ENCODE measurements at regions not wholly inside any gene's neighbourhood (a gene's known extent, or its start where the extent isn't known, plus 50 kb on each side); places are given as distances from the start of the nearest gene placed in this dataset.

GRCh38 chr11:123260511-123261211, 65.6 kb upstream of the CLMP start:
- H3K9me3 ChIP-seq (ENCODE audit: insufficient read depth, low read depth, low read length), result peaks cover 3% of the 10 kb centered on the region
- peaks cover 3% of the 10 kb centered on the region for H3K9me3 Mint-ChIP-seq (ENCODE audit: unreplicated experiment)
- H3K4me3 ChIP-seq (ENCODE audit: insufficient read depth, low read depth, low read length), result no peak overlapping the region
- H3K27me3 ChIP-seq (ENCODE audit: insufficient read depth, low read length), result peaks cover 5% of the 10 kb centered on the region
- H3K36me3 Mint-ChIP-seq (ENCODE audit: low read depth, unreplicated experiment), result peaks cover 2% of the 10 kb centered on the region
- FAIRE-seq, result no peak
- H3K27me3 Mint-ChIP-seq (ENCODE audit: low read depth, unreplicated experiment), result peaks cover 19% of the 10 kb centered on the region
- no peaks in the 10 kb centered on the region for H3K79me2 ChIP-seq (ENCODE audit: insufficient read depth, low read length)
- no peaks in the 10 kb centered on the region for H3K36me3 ChIP-seq (ENCODE audit: insufficient read depth, low read length)
- H3K27ac Mint-ChIP-seq (ENCODE audit: unreplicated experiment), result no peak overlapping the region
- no peak for DNase-seq (ENCODE audit: low read depth)
- no peak overlapping the region for H3K4me3 Mint-ChIP-seq (ENCODE audit: unreplicated experiment)
- H3K4me1 ChIP-seq (ENCODE audit: insufficient read depth, low read length), result peaks cover 8% of the 10 kb centered on the region
- H3K4me1 Mint-ChIP-seq (ENCODE audit: low read depth, unreplicated experiment), result peaks cover 11% of the 10 kb centered on the region
- H3K9ac ChIP-seq (ENCODE audit: low read length), result no peak overlapping the region
- H2AFZ ChIP-seq (ENCODE audit: low read depth, low read length), result peak overlapping the region; percentile 64
- TF ChIP-seq EZH2 (IDR thresholded peaks at IDR 0.05; ENCODE audit: insufficient read depth, low read length) (no peak), CTCF (IDR thresholded peaks at IDR 0.05; ENCODE audit: insufficient read depth, low read depth, low read length) (no peak)
- no peak overlapping the region for H3K4me2 ChIP-seq (ENCODE audit: low read length)
- H3K27ac ChIP-seq (ENCODE audit: low read depth, low read length), result no peak overlapping the region
- no peaks in the 10 kb centered on the region for H4K20me1 ChIP-seq (ENCODE audit: insufficient read depth, low read length)

- no peak overlapping the region for H3K27ac Mint-ChIP-seq (ENCODE audit: unreplicated experiment)
- Histone ChIP-seq H3K4me1 (ENCODE audit: insufficient read depth, low read length) (peaks cover 8% of the 10 kb centered on the region), H3K9me3 (ENCODE audit: insufficient read depth, low read depth, low read length) (peaks cover 3% of the 10 kb centered on the region), H3K9ac (ENCODE audit: low read length) (no peak overlapping the region), H3K4me2 (ENCODE audit: low read length) (no peak overlapping the region), H4K20me1 (ENCODE audit: insufficient read depth, low read length) (no peaks in the 10 kb centered on the region), H3K79me2 (ENCODE audit: insufficient read depth, low read length) (no peaks in the 10 kb centered on the region), H3K27me3 (ENCODE audit: insufficient read depth, low read length) (no peaks in the 10 kb centered on the region), H2AFZ (ENCODE audit: low read depth, low read length) (no peak overlapping the region), H3K4me3 (ENCODE audit: insufficient read depth, low read depth, low read length) (no peak overlapping the region), H3K36me3 (ENCODE audit: insufficient read depth, low read length) (no peaks in the 10 kb centered on the region), H3K27ac (ENCODE audit: low read depth, low read length) (no peak overlapping the region)
- peaks cover 6% of the 10 kb centered on the region for H3K27me3 Mint-ChIP-seq (ENCODE audit: low read depth, unreplicated experiment)
- peaks cover 4% of the 10 kb centered on the region for H3K4me1 Mint-ChIP-seq (ENCODE audit: low read depth, unreplicated experiment)
- no peak for TF ChIP-seq CTCF (IDR thresholded peaks at IDR 0.05; ENCODE audit: insufficient read depth, low read depth, low read length)
- TF ChIP-seq EZH2 (IDR thresholded peaks at IDR 0.05; ENCODE audit: insufficient read depth, low read length), result no peak
- peaks cover 3% of the 10 kb centered on the region for H3K9me3 Mint-ChIP-seq (ENCODE audit: unreplicated experiment)
- no peak for DNase-seq (ENCODE audit: low read depth)
- H3K4me3 Mint-ChIP-seq (ENCODE audit: unreplicated experiment), result no peak overlapping the region
- peaks cover 2% of the 10 kb centered on the region for H3K36me3 Mint-ChIP-seq (ENCODE audit: low read depth, unreplicated experiment)
- FAIRE-seq, result no peak
Measured at GRCh38 chr11:123258877-123259276, 63.8 kb upstream of the CLMP start.

GRCh38 chr11:123257370-123257769, 62.3 kb upstream of the CLMP start:
- Histone ChIP-seq H2AFZ (ENCODE audit: low read depth, low read length) (no peak overlapping the region), H4K20me1 (ENCODE audit: insufficient read depth, low read length) (no peaks in the 10 kb centered on the region), H3K27ac (ENCODE audit: low read depth, low read length) (no peak overlapping the region), H3K79me2 (ENCODE audit: insufficient read depth, low read length) (no peaks in the 10 kb centered on the region), H3K4me2 (ENCODE audit: low read length) (no peak overlapping the region), H3K9ac (ENCODE audit: low read length) (no peak overlapping the region), H3K27me3 (ENCODE audit: insufficient read depth, low read length) (no peaks in the 10 kb centered on the region), H3K4me3 (ENCODE audit: insufficient read depth, low read depth, low read length) (no peak overlapping the region), H3K9me3 (ENCODE audit: insufficient read depth, low read depth, low read length) (peaks cover 3% of the 10 kb centered on the region), H3K4me1 (ENCODE audit: insufficient read depth, low read length) (peaks cover 8% of the 10 kb centered on the region), H3K36me3 (ENCODE audit: insufficient read depth, low read length) (no peaks in the 10 kb centered on the region)
- Mint-ChIP-seq H3K27me3 (ENCODE audit: low read depth, unreplicated experiment) (peaks cover 8% of the 10 kb centered on the region), H3K4me1 (ENCODE audit: low read depth, unreplicated experiment) (peaks cover 3% of the 10 kb centered on the region), H3K27ac (ENCODE audit: unreplicated experiment) (no peak overlapping the region), H3K4me3 (ENCODE audit: unreplicated experiment) (no peak overlapping the region), H3K36me3 (ENCODE audit: low read depth, unreplicated experiment) (peaks cover 2% of the 10 kb centered on the region), H3K9me3 (ENCODE audit: unreplicated experiment) (peaks cover 3% of the 10 kb centered on the region)
- DNase-seq (ENCODE audit: low read depth) (no peak), FAIRE-seq (no peak)
- TF ChIP-seq EZH2 (IDR thresholded peaks at IDR 0.05; ENCODE audit: insufficient read depth, low read length), result no peak
- TF ChIP-seq CTCF (IDR thresholded peaks at IDR 0.05; ENCODE audit: insufficient read depth, low read depth, low read length), result no peak

Measured in astrocyte (in vitro differentiated cells and primary cell).